ENCODE measurements at regions not wholly inside any gene's neighbourhood (a gene's known extent, or its start where the extent isn't known, plus 50 kb on each side); places are given as distances from the start of the nearest gene placed in this dataset.

DNA sequence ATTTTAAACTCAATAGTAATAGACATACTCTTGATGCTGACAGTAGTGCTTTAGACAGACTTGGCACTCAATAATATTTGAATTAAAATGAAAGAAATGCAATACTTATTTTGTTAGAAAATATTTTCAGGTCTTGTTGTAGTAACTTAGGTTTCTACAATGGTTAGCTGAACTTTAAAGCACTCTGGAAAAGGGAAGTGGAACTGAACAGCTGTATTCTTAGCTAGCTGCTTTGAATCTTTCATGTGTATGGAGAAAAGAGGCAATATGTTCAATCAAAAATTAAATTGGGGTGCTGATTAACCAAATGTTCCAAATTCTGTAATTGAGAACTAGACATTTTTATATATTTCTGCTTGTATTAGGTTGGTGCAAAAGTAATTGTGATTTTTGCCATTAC, 517.9 kb upstream of the RAG2 start:
- Mint-ChIP-seq H3K27ac (no peak overlapping the region), H3K36me3 (peaks cover 69% of the 10 kb centered on the region), H3K27me3 (ENCODE audit: low read depth) (peaks cover 6% of the 10 kb centered on the region), H3K4me1 (no peaks in the 10 kb centered on the region), H3K4me3 (no peak overlapping the region), H3K9me3 (peaks cover 82% of the 10 kb centered on the region)
- ATAC-seq, result no peak
- ChIA-PET CTCF (no interaction called here), POLR2A (no interaction called here)
- no peak for DNase-seq (ENCODE audit: low spot score)
- TF ChIP-seq KAT7 (CRISPR knock-in tag; IDR thresholded peaks at IDR 0.05; ENCODE audit: borderline replicate concordance) (no peak), RORB (CRISPR knock-in tag; IDR thresholded peaks at IDR 0.05) (no peak), SMAD4 (CRISPR knock-in tag; IDR thresholded peaks at IDR 0.05) (no peak), HMGA2 (CRISPR knock-in tag; IDR thresholded peaks at IDR 0.05) (no peak), SP1 (CRISPR knock-in tag; conservative IDR thresholded peaks at IDR 0.05) (no peak), USF2 (CRISPR knock-in tag; IDR thresholded peaks at IDR 0.05) (no peak), ZSCAN18 (CRISPR knock-in tag; IDR thresholded peaks at IDR 0.05) (no peak), IRF2 (CRISPR knock-in tag; IDR thresholded peaks at IDR 0.05; ENCODE audit: borderline replicate concordance, low read depth) (no peak), CREB1 (CRISPR knock-in tag; IDR thresholded peaks at IDR 0.05) (no peak), NR3C1 (CRISPR knock-in tag; conservative IDR thresholded peaks at IDR 0.05; ENCODE audit: low read depth) (no peak), ZNF423 (CRISPR knock-in tag; IDR thresholded peaks at IDR 0.05) (no peak), ZNF317 (CRISPR knock-in tag; IDR thresholded peaks at IDR 0.05; ENCODE audit: borderline replicate concordance, low read depth) (no peak), GRHL2 (CRISPR knock-in tag; IDR thresholded peaks at IDR 0.05; ENCODE audit: insufficient replicate concordance, severe bottlenecking) (no peak), NFE2L1 (CRISPR knock-in tag; IDR thresholded peaks at IDR 0.05) (no peak)

DNA sequence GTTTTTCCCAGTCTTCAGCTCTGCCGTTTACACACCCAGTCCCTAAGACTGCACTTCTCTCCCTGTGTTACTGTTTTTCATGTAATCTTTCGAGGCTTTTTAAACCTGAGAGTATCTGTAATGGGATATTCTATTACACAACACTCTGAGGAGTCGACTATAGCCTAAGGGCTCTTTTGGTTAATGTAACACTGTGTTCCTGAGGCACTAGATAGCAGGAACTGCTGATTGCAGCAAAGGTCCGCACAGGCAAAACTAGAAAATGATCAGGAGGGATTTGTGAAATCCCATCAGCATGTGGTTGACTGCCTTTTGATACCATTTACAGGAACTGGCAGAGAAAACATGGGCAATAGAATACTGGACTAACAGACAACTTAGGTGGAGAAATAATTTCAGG, 512.3 kb upstream of the RAG2 start:
- TF ChIP-seq, protein P1, sequence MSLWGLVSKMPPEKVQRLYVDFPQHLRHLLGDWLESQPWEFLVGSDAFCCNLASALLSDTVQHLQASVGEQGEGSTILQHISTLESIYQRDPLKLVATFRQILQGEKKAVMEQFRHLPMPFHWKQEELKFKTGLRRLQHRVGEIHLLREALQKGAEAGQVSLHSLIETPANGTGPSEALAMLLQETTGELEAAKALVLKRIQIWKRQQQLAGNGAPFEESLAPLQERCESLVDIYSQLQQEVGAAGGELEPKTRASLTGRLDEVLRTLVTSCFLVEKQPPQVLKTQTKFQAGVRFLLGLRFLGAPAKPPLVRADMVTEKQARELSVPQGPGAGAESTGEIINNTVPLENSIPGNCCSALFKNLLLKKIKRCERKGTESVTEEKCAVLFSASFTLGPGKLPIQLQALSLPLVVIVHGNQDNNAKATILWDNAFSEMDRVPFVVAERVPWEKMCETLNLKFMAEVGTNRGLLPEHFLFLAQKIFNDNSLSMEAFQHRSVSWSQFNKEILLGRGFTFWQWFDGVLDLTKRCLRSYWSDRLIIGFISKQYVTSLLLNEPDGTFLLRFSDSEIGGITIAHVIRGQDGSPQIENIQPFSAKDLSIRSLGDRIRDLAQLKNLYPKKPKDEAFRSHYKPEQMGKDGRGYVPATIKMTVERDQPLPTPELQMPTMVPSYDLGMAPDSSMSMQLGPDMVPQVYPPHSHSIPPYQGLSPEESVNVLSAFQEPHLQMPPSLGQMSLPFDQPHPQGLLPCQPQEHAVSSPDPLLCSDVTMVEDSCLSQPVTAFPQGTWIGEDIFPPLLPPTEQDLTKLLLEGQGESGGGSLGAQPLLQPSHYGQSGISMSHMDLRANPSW (CRISPR knock-in tag; conservative IDR thresholded peaks at IDR 0.05; ENCODE audit: low read depth), result no peak
- no peak for TF ChIP-seq ZNF263 (CRISPR knock-in tag; IDR thresholded peaks at IDR 0.05; ENCODE audit: low read depth)
- no peak for TF ChIP-seq SMAD3 (CRISPR knock-in tag; IDR thresholded peaks at IDR 0.05; ENCODE audit: borderline replicate concordance)
- TF ChIP-seq RELA (CRISPR knock-in tag; IDR thresholded peaks at IDR 0.05; ENCODE audit: borderline replicate concordance), result no peak
- TF ChIP-seq, protein P2, sequence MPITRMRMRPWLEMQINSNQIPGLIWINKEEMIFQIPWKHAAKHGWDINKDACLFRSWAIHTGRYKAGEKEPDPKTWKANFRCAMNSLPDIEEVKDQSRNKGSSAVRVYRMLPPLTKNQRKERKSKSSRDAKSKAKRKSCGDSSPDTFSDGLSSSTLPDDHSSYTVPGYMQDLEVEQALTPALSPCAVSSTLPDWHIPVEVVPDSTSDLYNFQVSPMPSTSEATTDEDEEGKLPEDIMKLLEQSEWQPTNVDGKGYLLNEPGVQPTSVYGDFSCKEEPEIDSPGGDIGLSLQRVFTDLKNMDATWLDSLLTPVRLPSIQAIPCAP (CRISPR knock-in tag; IDR thresholded peaks at IDR 0.05), result no peak
- TF ChIP-seq SMAD4 (CRISPR knock-in tag; IDR thresholded peaks at IDR 0.05), result no peak
- TF ChIP-seq ZNF396 (CRISPR knock-in tag; IDR thresholded peaks at IDR 0.05; ENCODE audit: borderline replicate concordance), result no peak
- TF ChIP-seq, protein P3, sequence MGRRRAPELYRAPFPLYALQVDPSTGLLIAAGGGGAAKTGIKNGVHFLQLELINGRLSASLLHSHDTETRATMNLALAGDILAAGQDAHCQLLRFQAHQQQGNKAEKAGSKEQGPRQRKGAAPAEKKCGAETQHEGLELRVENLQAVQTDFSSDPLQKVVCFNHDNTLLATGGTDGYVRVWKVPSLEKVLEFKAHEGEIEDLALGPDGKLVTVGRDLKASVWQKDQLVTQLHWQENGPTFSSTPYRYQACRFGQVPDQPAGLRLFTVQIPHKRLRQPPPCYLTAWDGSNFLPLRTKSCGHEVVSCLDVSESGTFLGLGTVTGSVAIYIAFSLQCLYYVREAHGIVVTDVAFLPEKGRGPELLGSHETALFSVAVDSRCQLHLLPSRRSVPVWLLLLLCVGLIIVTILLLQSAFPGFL (CRISPR knock-in tag; IDR thresholded peaks at IDR 0.05; ENCODE audit: borderline replicate concordance), result no peak
- TF ChIP-seq, protein P4, sequence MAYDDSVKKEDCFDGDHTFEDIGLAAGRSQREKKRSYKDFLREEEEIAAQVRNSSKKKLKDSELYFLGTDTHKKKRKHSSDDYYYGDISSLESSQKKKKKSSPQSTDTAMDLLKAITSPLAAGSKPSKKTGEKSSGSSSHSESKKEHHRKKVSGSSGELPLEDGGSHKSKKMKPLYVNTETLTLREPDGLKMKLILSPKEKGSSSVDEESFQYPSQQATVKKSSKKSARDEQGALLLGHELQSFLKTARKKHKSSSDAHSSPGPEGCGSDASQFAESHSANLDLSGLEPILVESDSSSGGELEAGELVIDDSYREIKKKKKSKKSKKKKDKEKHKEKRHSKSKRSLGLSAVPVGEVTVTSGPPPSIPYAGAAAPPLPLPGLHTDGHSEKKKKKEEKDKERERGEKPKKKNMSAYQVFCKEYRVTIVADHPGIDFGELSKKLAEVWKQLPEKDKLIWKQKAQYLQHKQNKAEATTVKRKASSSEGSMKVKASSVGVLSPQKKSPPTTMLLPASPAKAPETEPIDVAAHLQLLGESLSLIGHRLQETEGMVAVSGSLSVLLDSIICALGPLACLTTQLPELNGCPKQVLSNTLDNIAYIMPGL (CRISPR knock-in tag; IDR thresholded peaks at IDR 0.05), result no peak
- TF ChIP-seq MXD4 (CRISPR knock-in tag; IDR thresholded peaks at IDR 0.05; ENCODE audit: borderline replicate concordance), result no peak
- TF ChIP-seq NFE2L1 (CRISPR knock-in tag; IDR thresholded peaks at IDR 0.05), result no peak
- TF ChIP-seq, protein P5, sequence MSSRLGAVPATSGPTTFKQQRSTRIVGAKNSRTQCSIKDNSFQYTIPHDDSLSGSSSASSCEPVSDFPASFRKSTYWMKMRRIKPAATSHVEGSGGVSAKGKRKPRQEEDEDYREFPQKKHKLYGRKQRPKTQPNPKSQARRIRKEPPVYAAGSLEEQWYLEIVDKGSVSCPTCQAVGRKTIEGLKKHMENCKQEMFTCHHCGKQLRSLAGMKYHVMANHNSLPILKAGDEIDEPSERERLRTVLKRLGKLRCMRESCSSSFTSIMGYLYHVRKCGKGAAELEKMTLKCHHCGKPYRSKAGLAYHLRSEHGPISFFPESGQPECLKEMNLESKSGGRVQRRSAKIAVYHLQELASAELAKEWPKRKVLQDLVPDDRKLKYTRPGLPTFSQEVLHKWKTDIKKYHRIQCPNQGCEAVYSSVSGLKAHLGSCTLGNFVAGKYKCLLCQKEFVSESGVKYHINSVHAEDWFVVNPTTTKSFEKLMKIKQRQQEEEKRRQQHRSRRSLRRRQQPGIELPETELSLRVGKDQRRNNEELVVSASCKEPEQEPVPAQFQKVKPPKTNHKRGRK (CRISPR knock-in tag; IDR thresholded peaks at IDR 0.05; ENCODE audit: borderline replicate concordance), result no peak
- TF ChIP-seq ATF1 (CRISPR knock-in tag; IDR thresholded peaks at IDR 0.05), result no peak
- TF ChIP-seq ESRRA (CRISPR knock-in tag; IDR thresholded peaks at IDR 0.05; ENCODE audit: borderline replicate concordance), result no peak
- no peak for TF ChIP-seq TCF7 (CRISPR knock-in tag; IDR thresholded peaks at IDR 0.05; ENCODE audit: low read depth)
- Mint-ChIP-seq H3K36me3 (peaks cover 59% of the 10 kb centered on the region), H3K27ac (no peak overlapping the region), H3K4me3 (no peak overlapping the region), H3K9me3 (peaks cover 82% of the 10 kb centered on the region), H3K4me1 (no peaks in the 10 kb centered on the region), H3K27me3 (ENCODE audit: low read depth) (peaks cover 9% of the 10 kb centered on the region)
- DNase-seq (ENCODE audit: low spot score) (no peak), ATAC-seq (no peak)
- CTCF ChIA-PET, result no interaction called here
- POLR2A ChIA-PET, result no interaction called here

All from WTC11 (cell line).